Heart right ventricle (tissue), 16 donors: ENCODE measurements at regions not wholly inside any gene's neighbourhood (a gene's known extent, or its start where the extent isn't known, plus 50 kb on each side); places are given as distances from the start of the nearest gene placed in this dataset.

ENCODE experiments used
- ATAC-seq, 8 donors: fragments of 200-7000 bp; cut with Tn5 transposase; one replicate each; pipeline ENCODE4 v1.9.1; 2020; ENCODE audit warnings: mild to moderate bottlenecking in 8 of 8, moderate library complexity in 8 of 8, moderate number of reproducible peaks in 1 of 8
- DNase-seq, 2 donors: peaks; one replicate each; pipeline ENCODE4 v3.0.0-alpha.2; 2020
- H3K27ac ChIP-seq, 10 donors: fragments of 200-600 bp; sonication (generic) in 2 of 10; one replicate each; pipeline versions ENCODE4 v1.5.0 to v1.8.0; 2020 to 2022; ENCODE audit warnings: mild to moderate bottlenecking in 3 of 10
- H3K27me3 ChIP-seq, 7 donors: fragments of 200-600 bp; one replicate each; pipeline ENCODE4 v1.8.0; 2021 to 2022; ENCODE audit warnings: mild to moderate bottlenecking in 2 of 7
- H3K36me3 ChIP-seq, 9 donors: fragments of 200-600 bp; sonication (generic) in 1 of 9; one replicate each; pipeline versions ENCODE4 v1.5.0 to v1.8.0; 2020 to 2022; ENCODE audit warnings: mild to moderate bottlenecking in 2 of 9
- H3K4me1 ChIP-seq, 9 donors: fragments of 200-600 bp; sonication (generic) in 1 of 9; one replicate each; pipeline versions ENCODE4 v1.5.0 to v1.8.0; 2020 to 2022; ENCODE audit warnings: mild to moderate bottlenecking in 4 of 9
- H3K4me3 ChIP-seq, 10 donors: fragments of 200-600 bp; sonication (generic) in 2 of 10; one replicate each; pipeline versions ENCODE4 v1.5.0 to v1.8.0; 2020 to 2022; ENCODE audit warnings: mild to moderate bottlenecking in 7 of 10, moderate library complexity in 2 of 10
- H3K9me3 ChIP-seq, 11 donors: fragments of 200-600 bp in 10 of 11; sonication (generic) in 2 of 11; one replicate each; pipeline versions ENCODE4 v1.5.0 to v1.8.0; 2013 to 2022; ENCODE audit warnings: mild to moderate bottlenecking in 2 of 11, control low read depth in 1 of 11, moderate library complexity in 1 of 11
- WGBS, 2 donors: extraction: QIAGEN DNeasy Blood & Tissue Kit; methylation state at CpG; one replicate each; pipeline ENCODE4 v1.1.7; 2013; ENCODE audit warnings: inconsistent platforms in 1 of 2; 5-methylcytosine and 5-hydroxymethylcytosine counted together
- intact Hi-C, 10 donors: fragments of 100-400 bp; cut with DNase I; formaldehyde crosslinking; loops; one replicate each; pipeline versions ENCODE4 v1.11.1 to v1.14.2; 2022
- TF ChIP-seq, protein P1 (sequence below), 9 donors: fragments of 200-600 bp; sonication (generic) in 2 of 9; IDR thresholded peaks; one replicate each; pipeline versions ENCODE4 v1.5.0 to v1.8.0; 2021 to 2022; ENCODE audit warnings: antibody characterized with exemption in 9 of 9, mild to moderate bottlenecking in 5 of 9, moderate library complexity in 1 of 9
- donor health status: Arrhythmogenic right ventricular cardiomyopathy.
- donor health status: ischemic (EF 13 %, LVEDD 7.1; RV severe dilation, severe dysfunction).
- donor health status: healthy with polysubstance abuse.
- donor health status: DM: no; HTN: yes; CAD: no.
- donor health status: DM: no; HTN: no; CAD: no.
- donor health status: ischemic (EF 25% LVEDD 6.9; RV normal size, moderate dysfunction).
- donor health status: ischemic (EF 25% LVEDD 5.7; RV mildly dilated, moderate dysfunction).
- donor health status: healthy.
- donor health status: DM: yes; HTN: yes; CAD: no.
- donor health status: Ischemic cardiomyopathy.
- donor health status: ischemic (EF 35%, LVEDD 5.7; RV mildly dilated, moderate dysfunction).
- donor health status: nonischemic (EF 11% LVEDD 7.7; RV severe dilation, severe dysfunction).
- donor health status: DM: yes; HTN: yes; CAD: no.
- donor health status: PGD.
- donor health status: ischemic (EF 29% LVEDD 5.4; RV normal size, mild dysfunction).
- donor health status: nonischemic (EF 23%, LVEDD 6.1; RV moderate dilation, normal function).

GRCh38 chr6:119814609-119815400, 465.2 kb upstream of the MAN1A1 start:
- 76 to 77% methylated on average over 9 of the region's 9 CpGs for WGBS, 2 donors
- DNase-seq (no peak), ATAC-seq (no peak)
- Histone ChIP-seq H3K27me3 (no peaks in the 10 kb centered on the region), H3K36me3 (no peaks in the 10 kb centered on the region), H3K4me3 (no peak overlapping the region), H3K9me3 (no peaks in the 10 kb centered on the region), H3K4me1 (no peaks in the 10 kb centered on the region), H3K27ac (no peak overlapping the region)
- TF ChIP-seq, protein P1, sequence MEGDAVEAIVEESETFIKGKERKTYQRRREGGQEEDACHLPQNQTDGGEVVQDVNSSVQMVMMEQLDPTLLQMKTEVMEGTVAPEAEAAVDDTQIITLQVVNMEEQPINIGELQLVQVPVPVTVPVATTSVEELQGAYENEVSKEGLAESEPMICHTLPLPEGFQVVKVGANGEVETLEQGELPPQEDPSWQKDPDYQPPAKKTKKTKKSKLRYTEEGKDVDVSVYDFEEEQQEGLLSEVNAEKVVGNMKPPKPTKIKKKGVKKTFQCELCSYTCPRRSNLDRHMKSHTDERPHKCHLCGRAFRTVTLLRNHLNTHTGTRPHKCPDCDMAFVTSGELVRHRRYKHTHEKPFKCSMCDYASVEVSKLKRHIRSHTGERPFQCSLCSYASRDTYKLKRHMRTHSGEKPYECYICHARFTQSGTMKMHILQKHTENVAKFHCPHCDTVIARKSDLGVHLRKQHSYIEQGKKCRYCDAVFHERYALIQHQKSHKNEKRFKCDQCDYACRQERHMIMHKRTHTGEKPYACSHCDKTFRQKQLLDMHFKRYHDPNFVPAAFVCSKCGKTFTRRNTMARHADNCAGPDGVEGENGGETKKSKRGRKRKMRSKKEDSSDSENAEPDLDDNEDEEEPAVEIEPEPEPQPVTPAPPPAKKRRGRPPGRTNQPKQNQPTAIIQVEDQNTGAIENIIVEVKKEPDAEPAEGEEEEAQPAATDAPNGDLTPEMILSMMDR (IDR thresholded peaks at IDR 0.05), result no peak
- intact Hi-C loops, result no loop called here

GRCh38 chr6:119802464-119802863, 452.9 kb upstream of the MAN1A1 start:
- H3K36me3 ChIP-seq, result no peaks in the 10 kb centered on the region
- intact Hi-C loops, result no loop called here
- no peaks in the 10 kb centered on the region for H3K9me3 ChIP-seq
- H3K4me3 ChIP-seq, result no peak overlapping the region
- DNase-seq (no peak), ATAC-seq (no peak)
- peaks cover 0 to 7% (median 0%) of the 10 kb centered on the region in 9 donors for H3K4me1 ChIP-seq
- no peaks in the 10 kb centered on the region for H3K27me3 ChIP-seq
- H3K27ac ChIP-seq, result no peak overlapping the region
- WGBS, 2 donors, result 81 to 84% methylated on average over 3 of the region's 3 CpGs
- TF ChIP-seq, protein P1 (IDR thresholded peaks at IDR 0.05), result no peak

- Histone ChIP-seq H3K27ac (no peak overlapping the region), H3K27me3 (no peaks in the 10 kb centered on the region), H3K36me3 (no peaks in the 10 kb centered on the region), H3K4me1 (peaks cover 0 to 7% (median 0%) of the 10 kb centered on the region in 9 donors), H3K9me3 (no peaks in the 10 kb centered on the region), H3K4me3 (no peak overlapping the region)
- TF ChIP-seq, protein P1 (IDR thresholded peaks at IDR 0.05), result no peak
- no peak for DNase-seq
- 66% methylated on average over 4 of the region's 4 CpGs for WGBS, 2 donors
- no peak for ATAC-seq
- intact Hi-C loops, result no loop called here
Measured at GRCh38 chr6:119801056-119801455, 451.5 kb upstream of the MAN1A1 start.

DNA sequence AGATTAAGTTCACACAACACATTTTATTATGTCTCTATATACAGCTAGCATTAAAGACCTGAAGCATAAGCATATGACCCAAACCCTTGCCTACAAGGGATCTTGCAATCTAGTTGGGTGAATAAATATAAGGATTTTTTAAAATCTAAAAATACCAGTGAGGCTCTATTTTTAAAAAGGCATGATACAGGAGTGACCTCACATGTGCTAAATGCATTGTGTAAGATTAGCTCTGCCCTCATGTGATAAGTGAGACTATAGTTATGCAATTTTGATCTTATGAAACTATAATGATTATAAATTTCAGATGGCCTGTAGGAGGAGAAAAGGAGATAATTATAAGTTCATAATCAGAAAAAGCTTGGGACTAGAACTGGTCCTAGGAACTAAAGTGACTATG, 451.0 kb upstream of the MAN1A1 start:
- no peak for ATAC-seq
- intact Hi-C loops, result no loop called here
- H3K27me3 ChIP-seq, result no peaks in the 10 kb centered on the region

More for the DNA sequence above, 451.0 kb upstream of the MAN1A1 start:
- TF ChIP-seq, protein P1 (IDR thresholded peaks at IDR 0.05), result no peak
- no peaks in the 10 kb centered on the region for H3K36me3 ChIP-seq
- no peak for DNase-seq
- no peak overlapping the region for H3K27ac ChIP-seq
- H3K9me3 ChIP-seq, result no peaks in the 10 kb centered on the region
- peaks cover 0 to 7% (median 0%) of the 10 kb centered on the region in 9 donors for H3K4me1 ChIP-seq
- no peak overlapping the region for H3K4me3 ChIP-seq
